ENCODE measurements at regions not wholly inside any gene's neighbourhood (a gene's known extent, or its start where the extent isn't known, plus 50 kb on each side); places are given as distances from the start of the nearest gene placed in this dataset.

DNA sequence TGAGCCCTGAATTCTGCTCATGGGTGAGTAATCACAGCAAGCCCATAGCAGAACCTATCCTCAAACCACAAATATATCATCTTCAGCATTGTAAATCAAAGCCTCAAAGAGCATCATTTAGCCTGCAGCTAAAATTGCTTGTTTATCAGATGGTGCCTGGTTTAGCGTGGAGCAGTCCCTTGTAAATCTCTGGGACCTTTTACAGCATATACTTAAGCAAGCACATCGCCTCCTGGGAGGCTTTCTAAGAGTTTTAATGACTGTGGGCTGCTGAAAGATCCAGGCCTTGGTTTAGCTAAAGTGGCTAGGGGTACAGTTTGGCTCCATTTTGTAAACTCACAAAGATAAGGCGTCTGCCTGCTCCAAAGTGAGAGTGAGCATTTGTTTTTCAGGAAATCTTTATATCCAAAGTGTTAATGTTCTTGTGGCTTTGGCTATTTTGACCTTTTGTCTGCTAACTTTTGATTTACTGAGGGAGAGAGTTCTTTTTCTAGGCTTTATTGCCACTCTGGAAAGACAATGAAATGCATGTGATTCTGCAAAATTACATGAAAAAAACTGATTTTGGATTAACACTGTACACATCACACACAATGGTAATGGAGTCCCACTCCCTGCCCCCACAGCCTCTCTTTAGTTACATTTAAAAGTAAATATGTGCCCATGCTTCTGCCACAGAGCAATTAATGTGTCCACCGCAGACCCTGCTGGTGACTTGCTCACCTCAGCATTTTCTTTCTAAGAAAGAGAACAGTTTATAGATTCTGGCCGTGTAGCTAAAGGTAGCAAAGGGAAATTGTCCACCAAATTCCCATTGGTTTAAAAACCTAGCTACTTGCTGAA is 194.8 kb downstream of the LNPK start:
- TF ChIP-seq GATA2 (IDR thresholded peaks at IDR 0.05; ENCODE audit: low read depth, low read length): peak; percentile 76
- TF ChIP-seq GATA3 (IDR thresholded peaks at IDR 0.05; ENCODE audit: low read depth, low read length): peak; percentile 75

Data from SH-SY5Y (cell line).